GM12878 (cell line): ENCODE measurements at regions not wholly inside any gene's neighbourhood (a gene's known extent, or its start where the extent isn't known, plus 50 kb on each side); places are given as distances from the start of the nearest gene placed in this dataset.
A peak's percentile ranks its signal among the peaks of the same experiment; 100 is the strongest.

ENCODE experiments used
- BCL11A ChIP-seq: IDR thresholded peaks from 2 replicates; pipeline ENCODE4 v1.6.1; 2011; ENCODE audit warnings: low read depth, low read length
- CBFB ChIP-seq: IDR thresholded peaks from 2 replicates; pipeline ENCODE4 v1.6.1; 2016; ENCODE audit warnings: antibody characterized with exemption, low read depth
- CREM ChIP-seq: IDR thresholded peaks from 2 replicates; pipeline ENCODE4 v1.6.1; 2014; ENCODE audit warnings: antibody characterized with exemption, low read depth
- FOXK2 ChIP-seq: fragments of 450-650 bp; IDR thresholded peaks from 2 replicates; pipeline ENCODE4 v1.6.1; 2017; ENCODE audit warnings: mild to moderate bottlenecking, moderate library complexity
- FOXM1 ChIP-seq: IDR thresholded peaks from 2 replicates; pipeline ENCODE4 v1.6.1; 2012; ENCODE audit warnings: low read depth, mild to moderate bottlenecking, inconsistent platforms, low read length, moderate library complexity
- GATAD2B ChIP-seq: fragments of 450-650 bp; conservative IDR thresholded peaks from 2 replicates; pipeline ENCODE4 v1.6.1; 2017; ENCODE audit warnings: low read depth, mild to moderate bottlenecking, moderate library complexity
- KDM1A ChIP-seq: fragments of 200-600 bp; sonication (generic); IDR thresholded peaks from 2 replicates; pipeline ENCODE4 v1.6.1; 2016; ENCODE audit warnings: borderline replicate concordance
- NFIC ChIP-seq: IDR thresholded peaks from 2 replicates; pipeline ENCODE4 v1.6.1; 2012; ENCODE audit warnings: low read depth, mild to moderate bottlenecking, inconsistent platforms, low read length, moderate library complexity
- NFYA ChIP-seq: IDR thresholded peaks from 2 replicates; pipeline ENCODE4 v1.6.1; 2011; ENCODE audit warnings: low read depth, mild to moderate bottlenecking, low read length, improper control_type of control experiment, borderline replicate concordance
- PBX3 ChIP-seq: IDR thresholded peaks from 2 replicates; pipeline ENCODE4 v1.6.1; 2011; ENCODE audit warnings: mild to moderate bottlenecking, low read depth, low read length, moderate library complexity; ENCODE audit not compliant: insufficient replicate concordance
- POLR2AphosphoS5 ChIP-seq: IDR thresholded peaks from 2 replicates; pipeline ENCODE4 v1.6.1; 2011; ENCODE audit warnings: mild to moderate bottlenecking, low read length, inconsistent platforms
- POU2F2 ChIP-seq: IDR thresholded peaks from 3 replicates; pipeline ENCODE4 v1.6.1; 2011; ENCODE audit warnings: low read depth, mild to moderate bottlenecking, low read length, borderline replicate concordance
- RELA ChIP-seq: fragments of 450-650 bp; IDR thresholded peaks from 2 replicates; pipeline ENCODE4 v1.8.0; 2014; ENCODE audit warnings: borderline replicate concordance; ENCODE audit not compliant: partially characterized antibody
- RUNX3 ChIP-seq: IDR thresholded peaks from 2 replicates; pipeline ENCODE4 v1.6.1; 2012; ENCODE audit warnings: low read length, inconsistent platforms
- SMAD5 ChIP-seq: IDR thresholded peaks from 2 replicates; pipeline ENCODE4 v1.6.1; 2016; ENCODE audit warnings: antibody characterized with exemption, low read depth
- SMC3 ChIP-seq: IDR thresholded peaks from 2 replicates; pipeline ENCODE4 v1.6.1; 2011; ENCODE audit warnings: low read length, improper control_type of control experiment, borderline replicate concordance
- SPI1 ChIP-seq: IDR thresholded peaks from 2 replicates; pipeline ENCODE4 v1.6.1; 2011; ENCODE audit warnings: low read depth, mild to moderate bottlenecking, low read length, moderate library complexity, borderline replicate concordance; ENCODE audit not compliant: insufficient read depth
- YBX1 ChIP-seq: fragments of 450-650 bp; IDR thresholded peaks from 2 replicates; pipeline ENCODE4 v1.6.1; 2016; ENCODE audit warnings: antibody characterized with exemption
- ZBTB4 ChIP-seq: fragments of 450-650 bp; formaldehyde crosslinking; IDR thresholded peaks from 2 replicates; pipeline ENCODE4 v1.4.0; 2022; ENCODE audit warnings: mild to moderate bottlenecking, moderate library complexity
- ZNF217 ChIP-seq: fragments of 450-650 bp; IDR thresholded peaks from 2 replicates; pipeline ENCODE4 v1.6.1; 2017; ENCODE audit warnings: antibody characterized with exemption, mild to moderate bottlenecking
- ZNF384 ChIP-seq: IDR thresholded peaks from 2 replicates; pipeline ENCODE4 v1.6.1; 2012; ENCODE audit warnings: low read depth, mild to moderate bottlenecking, low read length, improper control_type of control experiment, borderline replicate concordance
- TF ChIP-seq, protein P1 (sequence below): IDR thresholded peaks from 2 replicates; pipeline ENCODE4 v1.6.1; 2012; ENCODE audit warnings: low read depth, low read length, improper control_type of control experiment
- TF ChIP-seq, protein P2 (sequence below): fragments of 450-650 bp; formaldehyde crosslinking; IDR thresholded peaks from 2 replicates; pipeline ENCODE4 v1.4.0; 2020; ENCODE audit warnings: mild to moderate bottlenecking, moderate library complexity

GRCh38 chr2:62334440-62335058 is 138.6 kb downstream of the B3GNT2 start (continued):
- TF ChIP-seq ZBTB4 (CRISPR knock-in tag) (no peak), SPI1 (no peak), POLR2AphosphoS5 (0 out of 2 replicates have a peak, but pooled peaks have one; percentile 46), NFIC (peak; percentile 72), BCL11A (0 out of 2 replicates have a peak, but pooled peaks have one; percentile 16), SMC3 (0 out of 2 replicates have a peak, but pooled peaks have one; percentile 11), POU2F2 (peak; percentile 22; the same call in 1 of the 3 replicates), CREM (peak; percentile 30; the same call in 1 of the 2 replicates), SMAD5 (no peak), ZNF384 (no peak), FOXK2 (no peak), NFYA (no peak), GATAD2B (no peak), YBX1 (no peak), RUNX3 (0 out of 2 replicates have a peak, but pooled peaks have one; percentile 50), RELA (no peak), PBX3 (no peak), FOXM1 (peak; percentile 50), ZNF217 (no peak), CBFB (no peak), KDM1A (no peak)
- TF ChIP-seq, protein P1, sequence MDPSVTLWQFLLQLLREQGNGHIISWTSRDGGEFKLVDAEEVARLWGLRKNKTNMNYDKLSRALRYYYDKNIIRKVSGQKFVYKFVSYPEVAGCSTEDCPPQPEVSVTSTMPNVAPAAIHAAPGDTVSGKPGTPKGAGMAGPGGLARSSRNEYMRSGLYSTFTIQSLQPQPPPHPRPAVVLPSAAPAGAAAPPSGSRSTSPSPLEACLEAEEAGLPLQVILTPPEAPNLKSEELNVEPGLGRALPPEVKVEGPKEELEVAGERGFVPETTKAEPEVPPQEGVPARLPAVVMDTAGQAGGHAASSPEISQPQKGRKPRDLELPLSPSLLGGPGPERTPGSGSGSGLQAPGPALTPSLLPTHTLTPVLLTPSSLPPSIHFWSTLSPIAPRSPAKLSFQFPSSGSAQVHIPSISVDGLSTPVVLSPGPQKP, result no peak
- TF ChIP-seq, protein P2, sequence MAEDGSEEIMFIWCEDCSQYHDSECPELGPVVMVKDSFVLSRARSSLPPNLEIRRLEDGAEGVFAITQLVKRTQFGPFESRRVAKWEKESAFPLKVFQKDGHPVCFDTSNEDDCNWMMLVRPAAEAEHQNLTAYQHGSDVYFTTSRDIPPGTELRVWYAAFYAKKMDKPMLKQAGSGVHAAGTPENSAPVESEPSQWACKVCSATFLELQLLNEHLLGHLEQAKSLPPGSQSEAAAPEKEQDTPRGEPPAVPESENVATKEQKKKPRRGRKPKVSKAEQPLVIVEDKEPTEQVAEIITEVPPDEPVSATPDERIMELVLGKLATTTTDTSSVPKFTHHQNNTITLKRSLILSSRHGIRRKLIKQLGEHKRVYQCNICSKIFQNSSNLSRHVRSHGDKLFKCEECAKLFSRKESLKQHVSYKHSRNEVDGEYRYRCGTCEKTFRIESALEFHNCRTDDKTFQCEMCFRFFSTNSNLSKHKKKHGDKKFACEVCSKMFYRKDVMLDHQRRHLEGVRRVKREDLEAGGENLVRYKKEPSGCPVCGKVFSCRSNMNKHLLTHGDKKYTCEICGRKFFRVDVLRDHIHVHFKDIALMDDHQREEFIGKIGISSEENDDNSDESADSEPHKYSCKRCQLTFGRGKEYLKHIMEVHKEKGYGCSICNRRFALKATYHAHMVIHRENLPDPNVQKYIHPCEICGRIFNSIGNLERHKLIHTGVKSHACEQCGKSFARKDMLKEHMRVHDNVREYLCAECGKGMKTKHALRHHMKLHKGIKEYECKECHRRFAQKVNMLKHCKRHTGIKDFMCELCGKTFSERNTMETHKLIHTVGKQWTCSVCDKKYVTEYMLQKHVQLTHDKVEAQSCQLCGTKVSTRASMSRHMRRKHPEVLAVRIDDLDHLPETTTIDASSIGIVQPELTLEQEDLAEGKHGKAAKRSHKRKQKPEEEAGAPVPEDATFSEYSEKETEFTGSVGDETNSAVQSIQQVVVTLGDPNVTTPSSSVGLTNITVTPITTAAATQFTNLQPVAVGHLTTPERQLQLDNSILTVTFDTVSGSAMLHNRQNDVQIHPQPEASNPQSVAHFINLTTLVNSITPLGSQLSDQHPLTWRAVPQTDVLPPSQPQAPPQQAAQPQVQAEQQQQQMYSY, result no peak
